DMS53 (cell line): ENCODE measurements at regions not wholly inside any gene's neighbourhood (a gene's known extent, or its start where the extent isn't known, plus 50 kb on each side); places are given as distances from the start of the nearest gene placed in this dataset.
"Not testable (repeated sequence)": the region's sequence is repeated elsewhere in the genome, so short reads cannot be mapped to it uniquely, and the experiment has no call there.

Experiments
- DNase-seq: peaks from one replicate; lab custom pipeline; 2025; lab: John Stamatoyannopoulos, UW

- DNase-seq = peak; percentile 7
These were observed 71.0 kb upstream of the ATF7IP2 start for GRCh38 chr16:10314811-10315210.

GRCh38 chr16:10317425-10318001 lies 68.3 kb upstream of the ATF7IP2 start:
- no peak for DNase-seq

- DNase-seq = no peak
These were observed 66.9 kb upstream of the ATF7IP2 start for GRCh38 chr16:10318798-10319500.

GRCh38 chr16:10321407-10322387 lies 64.2 kb upstream of the ATF7IP2 start:
- DNase-seq = no peak

- no peak for DNase-seq
These were observed 62.9 kb upstream of the ATF7IP2 start for GRCh38 chr16:10322723-10323527.

- no peak for DNase-seq
These were observed 62.4 kb upstream of the ATF7IP2 start for GRCh38 chr16:10323528-10323869.

- DNase-seq = no peak
These were observed 61.7 kb upstream of the ATF7IP2 start for GRCh38 chr16:10324210-10324609.

- no peak for DNase-seq
These were observed 59.9 kb upstream of the ATF7IP2 start for GRCh38 chr16:10325783-10326543.

- no peak for DNase-seq
These were observed 59.2 kb upstream of the ATF7IP2 start for GRCh38 chr16:10326647-10327046.

GRCh38 chr16:10328291-10328690 lies 57.6 kb upstream of the ATF7IP2 start:
- not testable (repeated sequence) for DNase-seq

GRCh38 chr16:10332241-10332640 lies 53.6 kb upstream of the ATF7IP2 start:
- no peak for DNase-seq

GRCh38 chr16:10332775-10333174 lies 53.1 kb upstream of the ATF7IP2 start:
- no peak for DNase-seq

- no peak for DNase-seq
These were observed 52.4 kb upstream of the ATF7IP2 start for GRCh38 chr16:10333321-10334032.

- no peak for DNase-seq
These were observed 50.2 kb upstream of the ATF7IP2 start for GRCh38 chr16:10335681-10336080.
